ENCODE measurements at regions not wholly inside any gene's neighbourhood (a gene's known extent, or its start where the extent isn't known, plus 50 kb on each side); places are given as distances from the start of the nearest gene placed in this dataset.
A peak's percentile ranks its signal among the peaks of the same experiment; 100 is the strongest.

- DNase-seq (ENCODE audit: low spot score): no peak
Measured at GRCh38 chr12:124631681-124632256, 64.4 kb upstream of the NCOR2 start.

GRCh38 chr12:124630791-124631313 lies 63.4 kb upstream of the NCOR2 start:
- no peak for DNase-seq (ENCODE audit: low spot score)

GRCh38 chr12:124629789-124630480 lies 62.5 kb upstream of the NCOR2 start:
- DNase-seq (ENCODE audit: low spot score): no peak

GRCh38 chr12:124629117-124629516 lies 61.7 kb upstream of the NCOR2 start:
- DNase-seq (ENCODE audit: low spot score): no peak

GRCh38 chr12:124627956-124628355 lies 60.5 kb upstream of the NCOR2 start:
- no peak for DNase-seq (ENCODE audit: low spot score)

- no peak for DNase-seq (ENCODE audit: low spot score)
Measured at GRCh38 chr12:124626971-124627411, 59.6 kb upstream of the NCOR2 start.

GRCh38 chr12:124625867-124626675 lies 58.7 kb upstream of the NCOR2 start:
- DNase-seq (ENCODE audit: low spot score): peak; percentile 64

GRCh38 chr12:124624823-124625222 lies 57.4 kb upstream of the NCOR2 start:
- no peak for DNase-seq (ENCODE audit: low spot score)

- no peak for DNase-seq (ENCODE audit: low spot score)
Measured at GRCh38 chr12:124623344-124624035, 56.1 kb upstream of the NCOR2 start.

- no peak for DNase-seq (ENCODE audit: low spot score)
Measured at GRCh38 chr12:124622764-124623163, 55.4 kb upstream of the NCOR2 start.

GRCh38 chr12:124622331-124622730 lies 54.9 kb upstream of the NCOR2 start:
- no peak for DNase-seq (ENCODE audit: low spot score)

GRCh38 chr12:124621296-124621660 lies 53.9 kb upstream of the NCOR2 start:
- no peak for DNase-seq (ENCODE audit: low spot score)

GRCh38 chr12:124620606-124621295 lies 53.3 kb upstream of the NCOR2 start:
- DNase-seq (ENCODE audit: low spot score): no peak

GRCh38 chr12:124618291-124618902 lies 51.0 kb upstream of the NCOR2 start:
- DNase-seq (ENCODE audit: low spot score): no peak

GRCh38 chr12:124617615-124618014 lies 50.2 kb upstream of the NCOR2 start:
- DNase-seq (ENCODE audit: low spot score): peak; percentile 65
